ENCODE measurements at regions not wholly inside any gene's neighbourhood (a gene's known extent, or its start where the extent isn't known, plus 50 kb on each side); places are given as distances from the start of the nearest gene placed in this dataset.

GRCh38 chr6:125665295-125665814 is 84.1 kb upstream of the HEY2 start:
- BruUV-seq (replicated peaks): no TSS peak

More at GRCh38 chr6:125665295-125665814, 84.1 kb upstream of the HEY2 start:
- no peaks in the 10 kb centered on the region for H4K20me1 ChIP-seq (ENCODE audit: insufficient read depth, low read length)
- POLR2A ChIA-PET (ENCODE audit: unreplicated experiment): no interaction called here
- intact Hi-C loops (cut with micrococcal nuclease) (no loop called here), in situ Hi-C loops (cut with MboI; ENCODE audit: low sequenced_read_pairs) (no loop called here), dilution Hi-C loops (cut with HindIII; ENCODE audit: low sequenced_read_pairs, unreplicated experiment) (no loop called here)
- no peak overlapping the region for H3K14ac ChIP-seq (replicated peaks; ENCODE audit: low read depth, low read length)
- H3K9ac ChIP-seq (ENCODE audit: low read depth, low read length): no peak overlapping the region
- 59% methylated on average over 3 of the region's 5 CpGs; no CpG with 5 or more reads in 1 of the 2 experiments for WGBS, 2 experiments (ENCODE audit: extremely low coverage in 2 of 2, insufficient read length in 1 of 2)
- no peak overlapping the region for H3K18ac ChIP-seq (ENCODE audit: low read depth, low read length)
- no peak overlapping the region for H2BK120ac ChIP-seq (ENCODE audit: low read depth, low read length)
- no peaks in the 10 kb centered on the region for H3K27me3 ChIP-seq (ENCODE audit: control insufficient read depth, insufficient read depth, low read length)
- TF ChIP-seq CHD1 (IDR thresholded peaks at IDR 0.05; ENCODE audit: low read depth, low read length) (no peak), RAD21 (IDR thresholded peaks at IDR 0.05; ENCODE audit: low read length) (no peak), RCOR1 (IDR thresholded peaks at IDR 0.05; ENCODE audit: insufficient replicate concordance, low read length) (no peak)
- no peaks in the 10 kb centered on the region for H3K4me1 ChIP-seq (ENCODE audit: control insufficient read depth, insufficient read depth, low read length)
- H4K8ac ChIP-seq (ENCODE audit: low read depth in 2 of 2, low read length in 2 of 2): no peak overlapping the region
- H2AK9ac ChIP-seq (replicated peaks; ENCODE audit: low read depth, low read length, poor library complexity): no peak overlapping the region
- H3K4ac ChIP-seq (ENCODE audit: low read depth, low read length): no peak overlapping the region
- ATAC-seq (ENCODE audit: low read depth): no peak
- H3K4me2 ChIP-seq (ENCODE audit: low read depth, low read length): no peak overlapping the region
- no peak for DNase-seq
- H3K23ac ChIP-seq (ENCODE audit: low read depth, low read length): no peak overlapping the region
- H3K4me3 ChIP-seq (ENCODE audit: insufficient read depth, low read depth, low read length): no peak overlapping the region
- H2AFZ ChIP-seq (replicated peaks; ENCODE audit: low read length, poor library complexity): no peak overlapping the region
- no peaks in the 10 kb centered on the region for H3K36me3 ChIP-seq (ENCODE audit: control insufficient read depth, insufficient read depth, low read length)
- H2BK15ac ChIP-seq (ENCODE audit: low read depth, low read length): no peak overlapping the region
- H4K91ac ChIP-seq (ENCODE audit: insufficient read depth, low read depth, low read length): no peak overlapping the region
- H3K9me1 ChIP-seq (ENCODE audit: insufficient read depth, low read length): no peaks in the 10 kb centered on the region
- CTCF ChIA-PET: no interaction called here
- no peak overlapping the region for H4K5ac ChIP-seq (ENCODE audit: low read depth, low read length)
- H2AK5ac ChIP-seq (ENCODE audit: low read depth, low read length): no peak overlapping the region
- no peaks in the 10 kb centered on the region for H3K9me3 ChIP-seq (ENCODE audit: control insufficient read depth, insufficient read depth, low read length)
- H3K79me1 ChIP-seq (ENCODE audit: low read depth in 1 of 2, low read length in 2 of 2): no peaks in the 10 kb centered on the region
- H3K27ac ChIP-seq (ENCODE audit: insufficient read depth, low read length): no peak overlapping the region
- H2BK20ac ChIP-seq (ENCODE audit: low read depth, low read length): no peak overlapping the region
- H3K56ac ChIP-seq (ENCODE audit: extremely low read depth, insufficient read depth, low read length): no peak overlapping the region
- no peak overlapping the region for H2BK5ac ChIP-seq (ENCODE audit: low read depth, low read length, poor library complexity, severe bottlenecking)
